ENCODE measurements at regions not wholly inside any gene's neighbourhood (a gene's known extent, or its start where the extent isn't known, plus 50 kb on each side); places are given as distances from the start of the nearest gene placed in this dataset.

- H3K9me3 ChIP-seq (replicated peaks; ENCODE audit: control insufficient read depth, insufficient read depth, low read length) = peaks cover 3% of the 10 kb centered on the region
- dilution Hi-C loops (cut with MboI; ENCODE audit: extremely low pct_ligation_motif_present, low sequenced_read_pairs) (no loop called here), intact Hi-C loops (cut with micrococcal nuclease) (no loop called here)
- H3K4me1 ChIP-seq (ENCODE audit: control insufficient read depth, extremely low read depth, insufficient read depth, low read length) = no peaks in the 10 kb centered on the region
- H2AFZ ChIP-seq (ENCODE audit: low read depth, low read length) = no peak overlapping the region
- H3K36me3 ChIP-seq (ENCODE audit: control insufficient read depth in 2 of 2, extremely low read depth in 1 of 2, insufficient read depth in 2 of 2, low read length in 2 of 2) = no peaks in the 10 kb centered on the region
- H4K20me1 ChIP-seq (replicated peaks; ENCODE audit: control insufficient read depth, extremely low read depth, insufficient read depth, low read length) = no peaks in the 10 kb centered on the region
- no peaks in the 10 kb centered on the region for H3K9me1 ChIP-seq (replicated peaks; ENCODE audit: control insufficient read depth, extremely low read depth, insufficient read depth, low read length)
- BruUV-seq (replicated peaks) = no TSS peak
- H3K9ac ChIP-seq (replicated peaks; ENCODE audit: extremely low read depth, insufficient read depth, low read length) = no peak overlapping the region
- no peak overlapping the region for H3K4me2 ChIP-seq (ENCODE audit: insufficient read depth, low read length)
- no peak for DNase-seq (ENCODE audit: low read depth, low spot score)
- no peaks in the 10 kb centered on the region for H3K27me3 ChIP-seq (ENCODE audit: control insufficient read depth in 2 of 2, insufficient read depth in 2 of 2, low read length in 2 of 2)
- CTCF ChIA-PET = no interaction called here
- FAIRE-seq = no peak
- no peak overlapping the region for H3K27ac ChIP-seq (ENCODE audit: insufficient read depth, low read depth, low read length)
- POLR2A ChIA-PET = no interaction called here
- no peaks in the 10 kb centered on the region for H3K79me2 ChIP-seq (ENCODE audit: control insufficient read depth, insufficient read depth, low read length)
- H3K4me3 ChIP-seq (replicated peaks in 1 of 3; ENCODE audit: insufficient read depth in 1 of 3, low read depth in 1 of 3, low read length in 3 of 3) = no peak overlapping the region
- TF ChIP-seq EZH2 (IDR thresholded peaks at IDR 0.05; ENCODE audit: borderline replicate concordance, low read depth, low read length, severe bottlenecking) = no peak
- no peak for TF ChIP-seq POLR2A (IDR thresholded peaks at IDR 0.05; ENCODE audit: low read depth, low read length)
- no peak for TF ChIP-seq FOS (IDR thresholded peaks at IDR 0.05; ENCODE audit: borderline replicate concordance, insufficient read depth, low read length)
- TF ChIP-seq JUN (IDR thresholded peaks at IDR 0.05; ENCODE audit: borderline replicate concordance, insufficient read depth, insufficient read length, low read depth) = no peak
- no peak for TF ChIP-seq MYC (IDR thresholded peaks at IDR 0.05; ENCODE audit: low read depth, low read length)
- TF ChIP-seq GATA2 (IDR thresholded peaks at IDR 0.05; ENCODE audit: insufficient read depth, insufficient read length, low read depth, low read length) = no peak
- TF ChIP-seq, protein P1, sequence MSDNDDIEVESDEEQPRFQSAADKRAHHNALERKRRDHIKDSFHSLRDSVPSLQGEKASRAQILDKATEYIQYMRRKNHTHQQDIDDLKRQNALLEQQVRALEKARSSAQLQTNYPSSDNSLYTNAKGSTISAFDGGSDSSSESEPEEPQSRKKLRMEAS (IDR thresholded peaks at IDR 0.05; ENCODE audit: insufficient read depth, insufficient read length) = no peak
- TF ChIP-seq, protein P2, sequence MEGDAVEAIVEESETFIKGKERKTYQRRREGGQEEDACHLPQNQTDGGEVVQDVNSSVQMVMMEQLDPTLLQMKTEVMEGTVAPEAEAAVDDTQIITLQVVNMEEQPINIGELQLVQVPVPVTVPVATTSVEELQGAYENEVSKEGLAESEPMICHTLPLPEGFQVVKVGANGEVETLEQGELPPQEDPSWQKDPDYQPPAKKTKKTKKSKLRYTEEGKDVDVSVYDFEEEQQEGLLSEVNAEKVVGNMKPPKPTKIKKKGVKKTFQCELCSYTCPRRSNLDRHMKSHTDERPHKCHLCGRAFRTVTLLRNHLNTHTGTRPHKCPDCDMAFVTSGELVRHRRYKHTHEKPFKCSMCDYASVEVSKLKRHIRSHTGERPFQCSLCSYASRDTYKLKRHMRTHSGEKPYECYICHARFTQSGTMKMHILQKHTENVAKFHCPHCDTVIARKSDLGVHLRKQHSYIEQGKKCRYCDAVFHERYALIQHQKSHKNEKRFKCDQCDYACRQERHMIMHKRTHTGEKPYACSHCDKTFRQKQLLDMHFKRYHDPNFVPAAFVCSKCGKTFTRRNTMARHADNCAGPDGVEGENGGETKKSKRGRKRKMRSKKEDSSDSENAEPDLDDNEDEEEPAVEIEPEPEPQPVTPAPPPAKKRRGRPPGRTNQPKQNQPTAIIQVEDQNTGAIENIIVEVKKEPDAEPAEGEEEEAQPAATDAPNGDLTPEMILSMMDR (IDR thresholded peaks at IDR 0.05; ENCODE audit: extremely low read depth in 1 of 2, insufficient read depth in 1 of 2, low read depth in 1 of 2, low read length in 2 of 2) = no peak
- TF ChIP-seq POLR2AphosphoS5 (IDR thresholded peaks at IDR 0.05; ENCODE audit: insufficient read depth, low read depth, low read length) = no peak
Observed at GRCh38 chr1:4029376-4029775, 129.3 kb upstream of the C1orf174 start.
